IPS-15b (cell line): ENCODE measurements at regions not wholly inside any gene's neighbourhood (a gene's known extent, or its start where the extent isn't known, plus 50 kb on each side); places are given as distances from the start of the nearest gene placed in this dataset.

Experiments used
- H3K27me3 ChIP-seq: one replicate; pipeline ENCODE4 v1.6.1; 2013; ENCODE audit warnings: low read length; ENCODE audit not compliant: control insufficient read depth, insufficient read depth
- H3K36me3 ChIP-seq: one replicate; pipeline ENCODE4 v1.6.1; 2013; ENCODE audit warnings: low read length; ENCODE audit not compliant: control insufficient read depth, insufficient read depth
- H3K4me1 ChIP-seq: one replicate; pipeline ENCODE4 v1.6.1; 2013; ENCODE audit warnings: mild to moderate bottlenecking, low read length; ENCODE audit not compliant: control insufficient read depth, insufficient read depth
- H3K4me3 ChIP-seq: one replicate; pipeline ENCODE4 v1.5.1; 2013; ENCODE audit warnings: low read depth, low read length
- H3K9ac ChIP-seq: one replicate; pipeline ENCODE4 v1.6.1; 2013; ENCODE audit warnings: low read depth, mild to moderate bottlenecking, low read length
- H3K9me3 ChIP-seq: one replicate; pipeline ENCODE4 v1.6.1; 2013; ENCODE audit warnings: mild to moderate bottlenecking, low read length; ENCODE audit not compliant: control insufficient read depth, insufficient read depth

DNA sequence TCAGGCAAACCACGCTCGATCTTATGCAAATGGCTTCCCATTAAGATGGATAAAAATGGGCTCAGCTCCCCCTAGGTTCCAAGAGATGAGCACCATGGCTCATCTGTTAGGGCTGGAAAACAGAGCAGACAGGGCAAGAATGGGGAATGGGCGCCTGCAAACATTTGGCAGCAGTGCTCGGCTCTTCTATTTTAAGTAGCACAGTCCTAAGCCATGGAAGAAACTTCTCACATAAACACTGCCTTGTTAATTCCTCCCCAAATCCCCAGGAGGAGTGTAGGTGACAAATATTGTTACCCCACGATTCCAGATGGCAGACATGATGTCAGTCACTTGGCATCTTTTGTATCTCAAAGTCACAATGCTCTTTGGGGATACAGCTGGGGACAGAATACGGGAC is 221.8 kb downstream of the ICE1 start:
- Histone ChIP-seq H3K4me1 (no peaks in the 10 kb centered on the region), H3K27me3 (no peaks in the 10 kb centered on the region), H3K9ac (no peak overlapping the region), H3K4me3 (no peak overlapping the region), H3K9me3 (no peaks in the 10 kb centered on the region), H3K36me3 (no peaks in the 10 kb centered on the region)

DNA sequence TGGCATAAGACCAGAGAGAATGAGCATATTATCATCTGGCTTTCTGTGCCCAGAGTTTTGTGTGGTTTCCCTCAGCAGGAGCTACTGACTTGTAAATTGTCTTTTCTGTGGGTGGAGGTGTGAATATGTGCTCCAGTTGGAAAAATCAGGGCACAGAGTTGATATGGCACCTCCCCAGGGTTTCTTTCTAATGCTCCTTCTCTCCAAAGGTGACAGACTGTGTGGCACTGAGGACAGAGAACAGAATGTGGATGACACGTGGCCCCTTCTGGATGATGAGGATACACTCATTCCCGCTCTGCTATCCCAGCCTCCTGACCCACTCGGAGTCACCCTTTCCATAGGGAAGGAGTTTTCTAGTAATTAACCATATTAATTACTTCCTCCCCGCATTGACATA is 221.0 kb downstream of the ICE1 start:
- no peaks in the 10 kb centered on the region for H3K36me3 ChIP-seq
- no peaks in the 10 kb centered on the region for H3K4me1 ChIP-seq
- H3K9ac ChIP-seq: no peak overlapping the region
- no peak overlapping the region for H3K4me3 ChIP-seq
- no peaks in the 10 kb centered on the region for H3K27me3 ChIP-seq
- no peaks in the 10 kb centered on the region for H3K9me3 ChIP-seq

DNA sequence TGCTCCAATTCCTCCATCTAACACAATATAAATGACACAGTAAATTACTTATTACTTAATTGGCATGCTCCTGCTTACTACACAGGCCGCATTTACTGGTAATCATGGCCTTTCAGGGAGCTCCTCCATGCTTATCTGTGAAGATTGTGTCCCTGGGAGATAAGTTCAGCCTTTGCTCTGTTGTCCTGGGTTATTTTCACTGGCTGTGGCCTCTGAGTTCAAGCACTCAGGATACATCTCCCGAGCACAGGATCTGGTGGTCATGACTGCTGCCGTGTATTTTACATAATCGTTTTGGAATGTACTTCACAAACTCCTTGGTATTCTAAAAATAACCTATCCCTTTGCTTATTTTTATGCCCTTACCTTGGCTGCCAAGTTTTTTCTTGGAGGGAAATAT is 215.7 kb downstream of the ICE1 start:
- Histone ChIP-seq H3K9ac (no peak overlapping the region), H3K9me3 (no peaks in the 10 kb centered on the region), H3K4me1 (no peaks in the 10 kb centered on the region), H3K4me3 (no peak overlapping the region), H3K27me3 (no peaks in the 10 kb centered on the region), H3K36me3 (no peaks in the 10 kb centered on the region)

DNA sequence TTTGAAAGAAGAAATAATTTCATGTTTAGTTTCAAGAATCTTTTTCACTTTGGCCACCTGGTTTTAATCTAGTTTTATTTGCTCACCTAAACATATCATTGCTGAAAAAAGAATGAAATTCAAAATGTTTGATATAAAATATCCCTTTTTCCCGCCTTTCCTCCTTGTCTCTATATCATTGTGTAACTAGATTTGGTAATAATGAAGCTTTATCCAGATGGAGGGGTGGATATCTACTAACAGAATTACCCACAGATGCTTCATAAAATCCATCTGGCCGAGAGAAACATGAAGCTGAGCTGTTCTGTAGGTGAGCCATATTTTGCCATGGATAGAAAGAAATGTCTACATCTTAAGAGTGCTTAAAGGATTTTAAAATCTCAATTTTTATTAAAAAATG is 214.7 kb downstream of the ICE1 start:
- Histone ChIP-seq H3K36me3 (no peaks in the 10 kb centered on the region), H3K4me3 (no peak overlapping the region), H3K9ac (no peak overlapping the region), H3K4me1 (no peaks in the 10 kb centered on the region), H3K27me3 (no peaks in the 10 kb centered on the region), H3K9me3 (no peaks in the 10 kb centered on the region)

DNA sequence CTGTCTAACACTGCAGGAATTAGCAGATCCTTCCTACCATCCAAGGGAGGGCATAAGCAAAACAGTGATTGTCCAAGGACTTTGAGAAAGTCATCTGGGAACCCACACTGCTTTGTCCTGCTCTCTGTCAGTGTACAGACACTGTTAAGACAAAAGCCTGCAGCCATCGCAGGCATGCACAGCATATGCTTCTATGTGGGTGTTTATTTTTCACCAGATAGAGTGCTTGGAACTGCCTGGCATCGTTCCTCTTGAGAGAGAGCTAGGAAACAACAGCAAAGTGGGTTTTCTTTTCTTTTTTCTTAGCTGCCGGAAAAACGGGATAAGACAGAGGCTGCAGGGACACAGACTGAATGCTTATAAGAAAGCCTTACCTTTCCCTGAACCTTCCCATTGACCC is 212.3 kb downstream of the ICE1 start:
- H3K27me3 ChIP-seq: no peaks in the 10 kb centered on the region

DNA sequence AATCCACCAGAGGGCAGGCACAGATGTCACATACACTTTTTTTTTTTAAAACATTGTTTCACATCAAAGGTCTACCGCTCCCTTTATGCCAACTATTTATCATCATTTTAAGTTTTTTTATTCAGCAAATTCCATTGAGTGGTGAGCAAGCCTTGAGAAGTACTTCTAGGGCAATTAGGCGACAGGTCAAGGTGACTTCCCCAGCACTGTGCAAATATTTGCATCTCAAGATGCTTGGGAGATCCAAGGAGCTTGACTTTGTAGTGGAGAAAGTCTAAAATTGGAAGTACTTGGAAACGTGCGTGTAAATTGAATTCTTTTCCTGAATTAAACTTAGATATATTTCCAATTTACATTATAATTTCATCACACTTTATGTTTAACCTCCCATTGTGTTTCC is 211.1 kb downstream of the ICE1 start:
- Histone ChIP-seq H3K27me3 (no peaks in the 10 kb centered on the region), H3K4me1 (no peaks in the 10 kb centered on the region), H3K36me3 (no peaks in the 10 kb centered on the region), H3K4me3 (no peak overlapping the region), H3K9me3 (no peaks in the 10 kb centered on the region), H3K9ac (no peak overlapping the region)

More for the DNA sequence above, 212.3 kb downstream of the ICE1 start:
- no peak overlapping the region for H3K9ac ChIP-seq
- H3K4me1 ChIP-seq: no peaks in the 10 kb centered on the region
- no peak overlapping the region for H3K4me3 ChIP-seq
- H3K36me3 ChIP-seq: no peaks in the 10 kb centered on the region
- no peaks in the 10 kb centered on the region for H3K9me3 ChIP-seq

DNA sequence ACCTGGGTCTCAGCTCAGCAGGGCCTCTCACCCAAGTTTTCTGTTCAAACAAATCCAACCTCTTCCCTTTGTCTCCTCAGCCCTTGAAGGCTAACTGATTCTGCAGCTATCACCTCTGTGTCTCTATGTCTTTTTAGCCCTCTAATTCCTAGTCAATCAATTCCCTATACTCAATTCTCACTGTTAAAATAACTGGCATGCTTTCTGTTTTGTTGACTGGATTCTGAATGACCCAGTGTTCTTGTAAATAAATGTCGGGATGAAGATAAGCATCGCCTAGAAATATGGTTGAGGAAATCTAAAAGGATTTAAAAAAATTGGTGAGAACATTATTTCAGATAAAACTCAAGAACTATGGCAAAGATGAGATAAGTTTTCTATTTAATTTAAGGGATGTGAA is 210.2 kb downstream of the ICE1 start:
- Histone ChIP-seq H3K4me3 (no peak overlapping the region), H3K9me3 (no peaks in the 10 kb centered on the region), H3K36me3 (no peaks in the 10 kb centered on the region), H3K27me3 (no peaks in the 10 kb centered on the region), H3K4me1 (no peaks in the 10 kb centered on the region), H3K9ac (no peak overlapping the region)

DNA sequence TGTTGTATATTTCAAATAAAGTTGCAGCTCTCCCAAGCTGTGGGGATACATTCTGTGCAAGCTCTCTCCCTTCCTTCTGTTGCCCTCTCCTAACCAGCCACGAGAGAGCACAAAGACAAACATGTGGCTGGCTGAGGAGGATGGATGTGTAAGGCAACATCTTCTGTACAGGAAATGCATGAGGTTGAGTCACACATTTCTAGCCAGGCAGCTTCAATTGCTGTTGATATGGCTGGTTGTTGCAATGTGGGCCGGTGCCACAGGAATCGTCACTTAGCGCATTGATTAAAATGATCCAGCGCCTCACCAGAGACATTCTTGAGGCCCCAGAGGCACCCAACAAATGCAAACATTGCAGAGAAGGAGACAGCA is 207.1 kb downstream of the ICE1 start:
- Histone ChIP-seq H3K9ac (no peak overlapping the region), H3K36me3 (no peaks in the 10 kb centered on the region), H3K9me3 (no peaks in the 10 kb centered on the region), H3K4me3 (no peak overlapping the region), H3K4me1 (no peaks in the 10 kb centered on the region), H3K27me3 (no peaks in the 10 kb centered on the region)

DNA sequence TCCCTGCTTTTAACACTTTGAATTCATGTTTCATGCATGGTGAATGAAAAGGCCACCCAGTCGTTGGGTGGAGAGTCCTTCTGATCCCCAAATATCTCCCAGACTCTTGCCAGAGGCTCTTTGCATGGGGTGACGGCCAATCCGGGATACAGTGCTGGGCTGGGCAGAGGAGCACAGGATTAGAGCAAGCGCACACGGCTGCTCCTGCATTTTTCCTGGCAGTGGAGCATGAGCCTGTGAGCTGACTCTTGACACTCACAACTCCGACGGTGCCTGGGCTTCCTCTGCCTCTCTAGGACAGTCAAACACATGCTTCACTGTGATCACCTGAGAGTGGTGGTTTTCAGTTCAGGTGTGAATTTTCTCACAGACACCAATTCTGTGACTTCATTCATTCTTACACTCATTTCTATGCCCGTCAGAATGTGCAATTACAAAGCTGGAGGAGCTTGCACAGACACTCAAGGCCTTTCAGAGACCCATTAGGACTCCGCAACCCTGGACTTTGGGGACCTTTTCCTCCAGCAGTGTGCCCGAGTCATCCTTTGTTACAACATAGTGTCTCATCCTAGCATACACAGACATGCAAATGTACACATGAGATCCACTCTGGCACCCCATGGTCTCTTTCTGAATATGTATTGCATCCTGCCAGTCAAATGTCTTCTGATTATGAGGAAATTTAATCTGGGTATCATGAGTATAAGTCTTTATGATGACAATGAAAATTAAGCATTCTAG is 206.6 kb downstream of the ICE1 start:
- Histone ChIP-seq H3K4me3 (no peak overlapping the region), H3K4me1 (no peaks in the 10 kb centered on the region), H3K9ac (no peak overlapping the region), H3K27me3 (no peaks in the 10 kb centered on the region), H3K36me3 (no peaks in the 10 kb centered on the region), H3K9me3 (no peaks in the 10 kb centered on the region)

DNA sequence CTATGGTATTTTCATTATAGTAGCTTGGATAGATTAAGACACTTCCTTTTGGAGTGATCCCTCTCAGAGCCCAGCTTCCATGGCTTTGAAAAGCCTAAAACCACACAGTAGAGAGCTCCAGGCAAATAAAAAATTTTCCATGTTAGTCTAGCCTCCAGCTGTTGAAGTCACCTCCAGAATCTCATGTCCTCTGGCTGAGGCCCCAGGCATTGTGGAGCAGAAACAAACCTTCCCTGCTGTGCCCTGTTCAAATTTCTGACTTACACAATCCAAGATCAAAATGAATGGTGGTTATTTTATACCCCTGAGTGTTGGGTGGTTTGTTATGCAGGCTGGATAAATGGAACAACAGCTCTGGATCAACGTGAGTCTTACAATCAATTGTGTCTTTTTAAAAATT is 203.9 kb downstream of the ICE1 start:
- Histone ChIP-seq H3K36me3 (no peaks in the 10 kb centered on the region), H3K9ac (no peak overlapping the region), H3K27me3 (no peaks in the 10 kb centered on the region), H3K4me3 (no peak overlapping the region), H3K4me1 (no peaks in the 10 kb centered on the region), H3K9me3 (peaks cover 7% of the 10 kb centered on the region)

DNA sequence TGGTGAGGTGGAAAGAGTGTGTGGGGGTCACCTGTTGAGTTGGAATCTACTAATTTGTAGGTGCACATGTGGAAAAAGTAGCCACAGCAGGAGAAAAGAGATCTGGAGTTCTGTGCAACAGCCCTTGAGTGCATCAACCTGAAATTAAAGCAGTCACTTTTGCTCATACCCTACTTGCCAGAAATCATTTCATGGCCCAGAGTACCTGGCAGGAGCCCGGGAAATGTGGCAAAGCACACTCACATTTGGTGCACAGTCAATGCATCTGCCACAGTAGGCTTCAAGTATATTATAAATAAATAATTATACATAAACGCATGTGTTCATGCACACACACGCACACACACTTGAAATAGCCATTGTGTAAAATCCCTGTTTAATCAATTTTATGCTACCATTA is 203.0 kb downstream of the ICE1 start:
- Histone ChIP-seq H3K4me3 (no peak overlapping the region), H3K27me3 (no peaks in the 10 kb centered on the region), H3K9ac (no peak overlapping the region), H3K36me3 (no peaks in the 10 kb centered on the region), H3K4me1 (no peaks in the 10 kb centered on the region), H3K9me3 (peaks cover 7% of the 10 kb centered on the region)

DNA sequence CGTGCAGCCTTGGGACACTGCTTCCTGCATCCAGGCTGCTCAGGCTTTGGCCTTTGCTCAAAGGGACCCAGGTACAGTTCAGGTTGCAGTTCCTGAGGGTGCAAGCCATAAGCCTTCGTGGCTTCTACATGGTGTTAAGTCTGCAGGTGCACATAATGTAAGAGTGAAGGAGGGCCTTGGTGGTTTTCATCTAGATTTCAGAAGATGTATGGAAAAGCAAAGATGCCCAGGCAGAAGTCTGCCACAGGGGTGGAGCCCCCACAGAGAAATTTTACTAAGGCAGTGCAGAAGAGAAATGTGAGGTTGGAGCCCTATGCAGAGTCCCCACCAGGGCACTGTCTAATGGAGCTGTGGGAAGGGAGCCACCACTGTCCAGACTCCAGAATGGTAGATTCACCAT is 200.9 kb downstream of the ICE1 start:
- no peaks in the 10 kb centered on the region for H3K4me1 ChIP-seq
- peaks cover 7% of the 10 kb centered on the region for H3K9me3 ChIP-seq
- no peak overlapping the region for H3K4me3 ChIP-seq
- no peak overlapping the region for H3K9ac ChIP-seq
- H3K27me3 ChIP-seq: no peaks in the 10 kb centered on the region
- no peaks in the 10 kb centered on the region for H3K36me3 ChIP-seq
